H9 (cell line): ENCODE measurements at regions not wholly inside any gene's neighbourhood (a gene's known extent, or its start where the extent isn't known, plus 50 kb on each side); places are given as distances from the start of the nearest gene placed in this dataset.

Experiments
- DNase-seq: peaks from one replicate; pipeline ENCODE4 v3.0.0-alpha.2; 2017
- H2AFZ ChIP-seq: one replicate; pipeline ENCODE4 v1.6.1; 2013; ENCODE audit warnings: mild to moderate bottlenecking, low read length, control low read depth, moderate library complexity
- H2AK5ac ChIP-seq: 2 replicates; pipeline ENCODE4 v1.6.1; 2013; ENCODE audit warnings: low read length, control low read depth, mixed read lengths; ENCODE audit not compliant: insufficient read length
- H2BK120ac ChIP-seq: one replicate; pipeline ENCODE4 v1.6.1; 2013; ENCODE audit warnings: low read depth, mild to moderate bottlenecking, low read length, control low read depth, inconsistent platforms; ENCODE audit not compliant: poor library complexity, severe bottlenecking
- H2BK12ac ChIP-seq: 2 replicates; pipeline ENCODE4 v1.6.1; 2013; ENCODE audit warnings: low read length, control low read depth, mixed read lengths, low read depth; ENCODE audit not compliant: insufficient read length
- H2BK15ac ChIP-seq: 2 replicates; pipeline ENCODE4 v1.6.1; 2013; ENCODE audit warnings: low read depth, low read length, control low read depth
- H2BK20ac ChIP-seq: one replicate; pipeline ENCODE4 v1.6.1; 2013; ENCODE audit warnings: low read depth, mild to moderate bottlenecking, low read length, control low read depth, inconsistent platforms; ENCODE audit not compliant: poor library complexity, severe bottlenecking
- H2BK5ac ChIP-seq: 2 replicates; pipeline ENCODE4 v1.6.1; 2013; ENCODE audit warnings: low read length, control low read depth, mixed read lengths; ENCODE audit not compliant: insufficient read length
- H3K14ac ChIP-seq: 2 replicates; pipeline ENCODE4 v1.6.1; 2013; ENCODE audit warnings: low read length, control low read depth; ENCODE audit not compliant: insufficient read depth
- H3K18ac ChIP-seq: 2 replicates; pipeline ENCODE4 v1.6.1; 2013; ENCODE audit warnings: low read depth, mild to moderate bottlenecking, mixed read lengths, low read length, control low read depth; ENCODE audit not compliant: insufficient read length
- H3K23ac ChIP-seq: 2 replicates; pipeline ENCODE4 v1.6.1; 2013; ENCODE audit warnings: low read length, control low read depth, mixed read lengths, low read depth; ENCODE audit not compliant: insufficient read length
- H3K23me2 ChIP-seq: 2 replicates; pipeline ENCODE4 v1.6.1; 2013; ENCODE audit warnings: low read depth, mild to moderate bottlenecking, mixed read lengths, low read length, control low read depth; ENCODE audit not compliant: insufficient read length, poor library complexity, severe bottlenecking
- H3K27ac ChIP-seq: 2 replicates; pipeline ENCODE4 v1.5.1; 2013; ENCODE audit warnings: low read length, control low read depth, mixed read lengths, low read depth; ENCODE audit not compliant: insufficient read length
- H3K27me3 ChIP-seq: 2 replicates; pipeline ENCODE4 v1.6.1; 2013; ENCODE audit warnings: low read length, control low read depth, inconsistent platforms; ENCODE audit not compliant: insufficient read depth
- H3K4ac ChIP-seq: 2 replicates; pipeline ENCODE4 v1.6.1; 2013; ENCODE audit warnings: low read depth, mild to moderate bottlenecking, control low read depth, inconsistent platforms, low read length, moderate library complexity
- H3K4me1 ChIP-seq: 2 replicates; pipeline ENCODE4 v1.6.1; 2013; ENCODE audit warnings: low read length, control low read depth, inconsistent platforms; ENCODE audit not compliant: insufficient read depth
- H3K4me2 ChIP-seq: 2 replicates; pipeline ENCODE4 v1.6.1; 2013; ENCODE audit warnings: low read length, control low read depth, mixed read lengths; ENCODE audit not compliant: insufficient read length, insufficient read depth
- H3K56ac ChIP-seq: 2 replicates; pipeline ENCODE4 v1.6.1; 2013; ENCODE audit warnings: low read depth, mild to moderate bottlenecking, mixed read lengths, low read length, control low read depth; ENCODE audit not compliant: insufficient read length
- H3K79me1 ChIP-seq: 2 replicates; pipeline ENCODE4 v1.6.1; 2013; ENCODE audit warnings: low read depth, mild to moderate bottlenecking, moderate library complexity, low read length, control low read depth, inconsistent platforms; ENCODE audit not compliant: insufficient read depth, poor library complexity, severe bottlenecking
- H3K79me2 ChIP-seq: 2 replicates; pipeline ENCODE4 v1.6.1; 2013; ENCODE audit warnings: low read length, control low read depth, inconsistent platforms; ENCODE audit not compliant: insufficient read depth
- H3K9ac ChIP-seq: 2 replicates; pipeline ENCODE4 v1.6.1; 2013; ENCODE audit warnings: low read length, control low read depth, mixed read lengths; ENCODE audit not compliant: insufficient read length; ENCODE audit errors: extremely low read depth
- H3K9me3 ChIP-seq: one replicate; pipeline ENCODE4 v1.6.1; 2013; ENCODE audit warnings: low read depth, low read length, inconsistent platforms; ENCODE audit not compliant: control insufficient read depth
- H3T11ph ChIP-seq: one replicate; pipeline ENCODE4 v1.6.1; 2013; ENCODE audit warnings: mild to moderate bottlenecking, low read length, control low read depth, inconsistent platforms
- H4K20me1 ChIP-seq: one replicate; pipeline ENCODE4 v1.6.1; 2013; ENCODE audit not compliant: control insufficient read depth, insufficient read length, insufficient read depth
- H4K5ac ChIP-seq: 2 replicates; pipeline ENCODE4 v1.6.1; 2013; ENCODE audit warnings: low read depth, mild to moderate bottlenecking, mixed read lengths, low read length, control low read depth; ENCODE audit not compliant: insufficient read length
- H4K8ac ChIP-seq: replicated peaks from 2 replicates; pipeline ENCODE4 v1.6.1; 2013; ENCODE audit warnings: low read length, control low read depth, mixed read lengths, low read depth; ENCODE audit not compliant: insufficient read length
- H4K91ac ChIP-seq: 2 replicates; pipeline ENCODE4 v1.6.1; 2013; ENCODE audit warnings: low read depth, mild to moderate bottlenecking, moderate library complexity, mixed read lengths, low read length, control low read depth; ENCODE audit not compliant: insufficient read length
- H3K27ac Mint-ChIP-seq, 3 experiments: 2 replicates in 2 of 3; 3 replicates in 1 of 3; pipeline ENCODE4 v1.8.0; 2020 to 2021; ENCODE audit warnings: mixed read lengths in 3 of 3, mild to moderate bottlenecking in 1 of 3, moderate library complexity in 1 of 3
- H3K27me3 Mint-ChIP-seq: 2 replicates; pipeline ENCODE4 v1.8.0; 2021; ENCODE audit warnings: low read depth, mild to moderate bottlenecking, moderate library complexity, mixed read lengths
- H3K36me3 Mint-ChIP-seq, 3 experiments: 2 replicates in 2 of 3; 3 replicates in 1 of 3; pipeline ENCODE4 v1.8.0; 2020 to 2021; ENCODE audit warnings: low read depth in 3 of 3, mixed read lengths in 3 of 3; ENCODE audit not compliant: insufficient read depth in 1 of 3
- H3K4me1 Mint-ChIP-seq, 2 experiments: 2 replicates each; pipeline ENCODE4 v1.8.0; 2020; ENCODE audit warnings: mixed read lengths in 2 of 2
- H3K4me3 Mint-ChIP-seq, 2 experiments: 2 replicates in 1 of 2; 3 replicates in 1 of 2; pipeline ENCODE4 v1.8.0; 2020 to 2021; ENCODE audit warnings: mild to moderate bottlenecking in 2 of 2, mixed read lengths in 2 of 2, moderate library complexity in 1 of 2
- H3K9me3 Mint-ChIP-seq, 2 experiments: 2 replicates in 1 of 2; 3 replicates in 1 of 2; pipeline ENCODE4 v1.8.0; 2020; ENCODE audit warnings: mild to moderate bottlenecking in 2 of 2, mixed read lengths in 2 of 2, moderate library complexity in 1 of 2
- CTCF ChIP-seq: fragments of 200-600 bp; sonication (generic); conservative IDR thresholded peaks from 3 replicates; pipeline ENCODE4 v1.8.0; 2021; ENCODE audit warnings: antibody characterized with exemption, mild to moderate bottlenecking
- WGBS: extraction: QIAGEN DNeasy Blood & Tissue Kit; methylation state at CpG from one replicate; pipeline ENCODE4 v1.1.7; 2013; ENCODE audit warnings: missing lambda C conversion rate, low lambda C conversion rate, mixed read lengths; ENCODE audit not compliant: insufficient read length; ENCODE audit errors: extremely low coverage; 5-methylcytosine and 5-hydroxymethylcytosine counted together

- no peak overlapping the region for H4K5ac ChIP-seq
- no peaks in the 10 kb centered on the region for H3K9me3 ChIP-seq
- no CpG with 5 or more reads among the region's 4 CpGs for WGBS
- H3K27me3 Mint-ChIP-seq: no peaks in the 10 kb centered on the region
- H3K4me2 ChIP-seq: no peak overlapping the region
- H2AFZ ChIP-seq: no peak overlapping the region
- no peak overlapping the region for H3T11ph ChIP-seq
- no peak overlapping the region for H4K91ac ChIP-seq
- no peak overlapping the region for H2BK15ac ChIP-seq
- H2BK20ac ChIP-seq: no peak overlapping the region
- H3K79me1 ChIP-seq: no peaks in the 10 kb centered on the region
- no peak for TF ChIP-seq CTCF
- H3K56ac ChIP-seq: no peak overlapping the region
- no peak overlapping the region for H3K23ac ChIP-seq
- no peaks in the 10 kb centered on the region for H4K20me1 ChIP-seq
- no peak overlapping the region for H2AK5ac ChIP-seq
- no peaks in the 10 kb centered on the region for H3K23me2 ChIP-seq
- no peaks in the 10 kb centered on the region for H3K27me3 ChIP-seq
- no peak overlapping the region for H3K4me3 Mint-ChIP-seq
- H3K18ac ChIP-seq: no peak overlapping the region
- no peak overlapping the region for H3K14ac ChIP-seq
- no peak overlapping the region for H2BK120ac ChIP-seq
- no peak overlapping the region for H4K8ac ChIP-seq
- no peak overlapping the region for H3K4ac ChIP-seq
- no peak overlapping the region for H3K27ac Mint-ChIP-seq
- H3K9me3 Mint-ChIP-seq: no peaks in the 10 kb centered on the region
- H3K79me2 ChIP-seq: no peaks in the 10 kb centered on the region
- H3K4me1 Mint-ChIP-seq: peaks cover 9 to 24% of the 10 kb centered on the region in 2 experiments
- no peak for DNase-seq
- no peak overlapping the region for H3K9ac ChIP-seq
- H3K36me3 Mint-ChIP-seq: no peaks in the 10 kb centered on the region
- H3K4me1 ChIP-seq: no peaks in the 10 kb centered on the region; the same call in 1 of the 2 replicates
- no peak overlapping the region for H2BK5ac ChIP-seq
- no peak overlapping the region for H2BK12ac ChIP-seq
- H3K27ac ChIP-seq: no peak overlapping the region
Observed at GRCh38 chr4:11074581-11075241, 354.0 kb downstream of the HS3ST1 start.
